Endothelial cell of umbilical vein (primary cell): ENCODE measurements at regions not wholly inside any gene's neighbourhood (a gene's known extent, or its start where the extent isn't known, plus 50 kb on each side); places are given as distances from the start of the nearest gene placed in this dataset.

Source experiments
- BruUV-seq: library from RNA; stranded (reverse); fragments of 400-500 nt; replicated peaks from 2 replicates; lab custom pipeline; 2021; lab: Mats Ljungman, UMichigan
- CTCF ChIA-PET: fragments of 300-600, 350-600 bp; sonication (Branson Sonifier 250); formaldehyde crosslinking; loops from one replicate; lab custom pipeline; 2021; ENCODE audit warnings: antibody characterized with exemption, inconsistent platforms; lab: Charles Lee
- POLR2A ChIA-PET: fragments of 300-600, 350-600 bp; sonication (Branson Sonifier 250); formaldehyde crosslinking; loops from one replicate; lab custom pipeline; 2021; ENCODE audit warnings: antibody characterized with exemption, inconsistent platforms; lab: Charles Lee
- DNase-seq: peaks from one replicate; pipeline ENCODE4 v3.0.0-alpha.2; 2011; ENCODE audit warnings: low read depth, low spot score
- FAIRE-seq: peaks from 2 replicates; lab custom pipeline; 2011; peaks lifted over from hg19 to GRCh38; lab: Jason Lieb, UNC
- H2AFZ ChIP-seq: 2 replicates; pipeline ENCODE4 v1.6.0; 2012; ENCODE audit warnings: low read depth, low read length, control low read depth, inconsistent platforms
- H3K27ac ChIP-seq: 2 replicates; pipeline ENCODE4 v1.5.1; 2011; ENCODE audit warnings: low read depth, mild to moderate bottlenecking, control low read depth, low read length, moderate library complexity; ENCODE audit not compliant: insufficient read depth
- H3K27me3 ChIP-seq, 2 experiments: 2 replicates each; pipeline versions ENCODE4 v1.6.0 to v1.6.1; 2011; ENCODE audit warnings: low read length in 2 of 2, mixed read lengths in 1 of 2; ENCODE audit not compliant: control insufficient read depth in 2 of 2, insufficient read depth in 2 of 2
- H3K36me3 ChIP-seq, 2 experiments: 2 replicates in 1 of 2; 3 replicates in 1 of 2; pipeline ENCODE4 v1.5.1; 2011; ENCODE audit warnings: low read length in 2 of 2, mild to moderate bottlenecking in 1 of 2, moderate library complexity in 1 of 2; ENCODE audit not compliant: control insufficient read depth in 2 of 2, insufficient read depth in 2 of 2; ENCODE audit errors: extremely low read depth in 1 of 2
- H3K4me1 ChIP-seq: 3 replicates; pipeline ENCODE4 v1.5.1; 2011; ENCODE audit warnings: mild to moderate bottlenecking, low read length; ENCODE audit not compliant: control insufficient read depth, insufficient read depth; ENCODE audit errors: extremely low read depth
- H3K4me2 ChIP-seq: 2 replicates; pipeline ENCODE4 v1.6.1; 2011; ENCODE audit warnings: low read length, control low read depth, mixed read lengths; ENCODE audit not compliant: insufficient read depth
- H3K4me3 ChIP-seq, 3 experiments: fragments of 200-600 bp in 1 of 3; sonication (generic), shearing (Covaris generic) in 1 of 3; replicated peaks in 1 of 3; 2 replicates each; pipeline ENCODE4 v1.5.1; 2011 to 2016; ENCODE audit warnings: control low read depth in 3 of 3, low read length in 3 of 3, mild to moderate bottlenecking in 2 of 3, inconsistent platforms in 1 of 3, low read depth in 1 of 3, moderate library complexity in 1 of 3; ENCODE audit not compliant: insufficient read depth in 1 of 3
- H3K79me2 ChIP-seq: 2 replicates; pipeline ENCODE4 v1.6.0; 2012; ENCODE audit warnings: low read length, inconsistent platforms; ENCODE audit not compliant: control insufficient read depth, insufficient read depth
- H3K9ac ChIP-seq: replicated peaks from 2 replicates; pipeline ENCODE3; 2011; ENCODE audit warnings: low read length, control low read depth; ENCODE audit not compliant: insufficient read depth; ENCODE audit errors: extremely low read depth
- H3K9me1 ChIP-seq: replicated peaks from 3 replicates; pipeline ENCODE4 v1.6.0; 2011; ENCODE audit warnings: mild to moderate bottlenecking, low read length; ENCODE audit not compliant: control insufficient read depth, insufficient read depth; ENCODE audit errors: extremely low read depth
- H3K9me3 ChIP-seq: replicated peaks from 2 replicates; pipeline ENCODE4 v1.5.1; 2012; ENCODE audit warnings: low read length, inconsistent platforms; ENCODE audit not compliant: control insufficient read depth, insufficient read depth
- H4K20me1 ChIP-seq: replicated peaks from 2 replicates; pipeline ENCODE3; 2011; ENCODE audit warnings: mild to moderate bottlenecking, low read length; ENCODE audit not compliant: control insufficient read depth, insufficient read depth; ENCODE audit errors: extremely low read depth
- EZH2 ChIP-seq: IDR thresholded peaks from 2 replicates; pipeline ENCODE4 v1.6.1; 2012; ENCODE audit warnings: borderline replicate concordance, low read depth, mild to moderate bottlenecking, moderate library complexity, low read length, inconsistent platforms; ENCODE audit not compliant: severe bottlenecking
- FOS ChIP-seq: IDR thresholded peaks from 2 replicates; pipeline ENCODE4 v1.6.1; 2011; ENCODE audit warnings: mild to moderate bottlenecking, low read length, moderate library complexity, borderline replicate concordance; ENCODE audit not compliant: insufficient read depth
- GATA2 ChIP-seq: IDR thresholded peaks from 2 replicates; pipeline ENCODE4 v1.7.0; 2011; ENCODE audit warnings: low read depth, mild to moderate bottlenecking, moderate library complexity, mixed read lengths, low read length; ENCODE audit not compliant: insufficient read length, insufficient read depth
- JUN ChIP-seq: IDR thresholded peaks from 2 replicates; pipeline ENCODE4 v1.6.1; 2011; ENCODE audit warnings: borderline replicate concordance, low read depth; ENCODE audit not compliant: insufficient read length, insufficient read depth
- MAX ChIP-seq: IDR thresholded peaks from 2 replicates; pipeline ENCODE4 v1.6.1; 2011; ENCODE audit not compliant: insufficient read depth, insufficient read length
- MYC ChIP-seq: IDR thresholded peaks from one replicate; pipeline ENCODE4 v1.6.1; 2011; ENCODE audit warnings: mild to moderate bottlenecking, low read depth, low read length
- POLR2A ChIP-seq: IDR thresholded peaks from 2 replicates; pipeline ENCODE4 v1.6.1; 2012; ENCODE audit warnings: low read depth, mild to moderate bottlenecking, control low read depth, low read length
- POLR2AphosphoS5 ChIP-seq: IDR thresholded peaks from 2 replicates; pipeline ENCODE4 v1.6.1; 2012; ENCODE audit warnings: low read depth, mild to moderate bottlenecking, control low read depth, low read length, moderate library complexity; ENCODE audit not compliant: insufficient read depth
- dilution Hi-C: fragments of 300-500 bp; cut with MboI; formaldehyde crosslinking; loops from one replicate; pipeline ENCODE4 v1.15.0; 2019; ENCODE audit warnings: low sequenced_read_pairs; ENCODE audit not compliant: extremely low pct_ligation_motif_present
- intact Hi-C: fragments of 100-400 bp; cut with micrococcal nuclease; formaldehyde crosslinking; loops from one replicate; pipeline ENCODE4 v1.10.0; 2022
- TF ChIP-seq, protein P1 (sequence below), 2 donors: IDR thresholded peaks; 1 replicate in 1 of 2; 2 replicates in 1 of 2; pipeline ENCODE4 v1.5.1; 2011; ENCODE audit warnings: low read length in 2 of 2, mild to moderate bottlenecking in 2 of 2, moderate library complexity in 2 of 2, control low read depth in 1 of 2, inconsistent platforms in 1 of 2, low read depth in 1 of 2; ENCODE audit not compliant: insufficient read depth in 1 of 2; ENCODE audit errors: extremely low read depth in 1 of 2

DNA sequence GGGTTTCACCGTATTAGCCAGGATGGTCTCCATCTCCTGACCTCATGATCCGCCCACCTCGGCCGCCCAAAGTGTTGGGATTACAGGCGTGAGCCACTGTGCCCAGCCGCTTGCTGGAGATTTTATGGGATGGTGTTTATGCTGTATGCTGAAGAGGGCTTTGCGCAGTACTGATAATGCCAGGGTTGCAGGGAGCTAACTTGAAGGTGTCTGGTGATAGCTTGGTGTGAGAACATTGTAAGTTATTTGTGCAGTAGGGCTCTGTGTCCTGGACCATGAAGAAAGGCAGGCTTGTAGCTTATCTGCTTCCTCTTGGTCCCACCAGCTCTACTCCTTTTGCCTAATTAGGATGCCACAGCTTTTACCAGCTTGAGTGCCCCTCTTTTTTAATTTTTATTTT, 157.0 kb upstream of the DTNBP1 start:
- H3K9me1 ChIP-seq: no peaks in the 10 kb centered on the region
- H3K9me3 ChIP-seq: no peaks in the 10 kb centered on the region
- H2AFZ ChIP-seq: no peak overlapping the region
- ChIA-PET POLR2A (no interaction called here), CTCF (interaction anchor here (1.0 kb wide), 1 partner anchor 350 kb away, joined by 3 read pairs; no protein-coding TSS in a partner anchor)
- TF ChIP-seq, protein P1, sequence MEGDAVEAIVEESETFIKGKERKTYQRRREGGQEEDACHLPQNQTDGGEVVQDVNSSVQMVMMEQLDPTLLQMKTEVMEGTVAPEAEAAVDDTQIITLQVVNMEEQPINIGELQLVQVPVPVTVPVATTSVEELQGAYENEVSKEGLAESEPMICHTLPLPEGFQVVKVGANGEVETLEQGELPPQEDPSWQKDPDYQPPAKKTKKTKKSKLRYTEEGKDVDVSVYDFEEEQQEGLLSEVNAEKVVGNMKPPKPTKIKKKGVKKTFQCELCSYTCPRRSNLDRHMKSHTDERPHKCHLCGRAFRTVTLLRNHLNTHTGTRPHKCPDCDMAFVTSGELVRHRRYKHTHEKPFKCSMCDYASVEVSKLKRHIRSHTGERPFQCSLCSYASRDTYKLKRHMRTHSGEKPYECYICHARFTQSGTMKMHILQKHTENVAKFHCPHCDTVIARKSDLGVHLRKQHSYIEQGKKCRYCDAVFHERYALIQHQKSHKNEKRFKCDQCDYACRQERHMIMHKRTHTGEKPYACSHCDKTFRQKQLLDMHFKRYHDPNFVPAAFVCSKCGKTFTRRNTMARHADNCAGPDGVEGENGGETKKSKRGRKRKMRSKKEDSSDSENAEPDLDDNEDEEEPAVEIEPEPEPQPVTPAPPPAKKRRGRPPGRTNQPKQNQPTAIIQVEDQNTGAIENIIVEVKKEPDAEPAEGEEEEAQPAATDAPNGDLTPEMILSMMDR (IDR thresholded peaks at IDR 0.05; ENCODE audit: extremely low read depth in 1 of 2, insufficient read depth in 1 of 2, low read depth in 1 of 2, low read length in 2 of 2): no peak
- TF ChIP-seq POLR2A: no peak
- TF ChIP-seq JUN: no peak
- no peak for TF ChIP-seq FOS
- TF ChIP-seq GATA2: no peak
- TF ChIP-seq MAX: no peak
- TF ChIP-seq MYC: no peak
- no peak for TF ChIP-seq EZH2
- no peak for TF ChIP-seq POLR2AphosphoS5
- FAIRE-seq (no peak), DNase-seq (no peak)
- dilution Hi-C loops: no loop called here
- no peak overlapping the region for H3K4me2 ChIP-seq
- intact Hi-C loops: no loop called here
- BruUV-seq: no TSS peak
- H3K27me3 ChIP-seq: no peaks in the 10 kb centered on the region
- no peaks in the 10 kb centered on the region for H4K20me1 ChIP-seq
- no peaks in the 10 kb centered on the region for H3K36me3 ChIP-seq
- no peak overlapping the region for H3K9ac ChIP-seq
- no peaks in the 10 kb centered on the region for H3K79me2 ChIP-seq
- no peak overlapping the region for H3K4me3 ChIP-seq
- no peaks in the 10 kb centered on the region for H3K4me1 ChIP-seq
- no peak overlapping the region for H3K27ac ChIP-seq
